SU-DHL-6 (cell line): ENCODE measurements at regions not wholly inside any gene's neighbourhood (a gene's known extent, or its start where the extent isn't known, plus 50 kb on each side); places are given as distances from the start of the nearest gene placed in this dataset.

Experiments
- CTCF ChIP-seq: fragments of 200-600 bp; sonication (generic); IDR thresholded peaks from one replicate; pipeline ENCODE4 v1.5.1; 2017; ENCODE audit warnings: antibody characterized with exemption, mild to moderate bottlenecking, low read length, moderate library complexity; ENCODE audit not compliant: insufficient read depth, poor library complexity, severe bottlenecking
- EZH2phosphoT487 ChIP-seq: fragments of 200-600 bp; sonication (generic), shearing (Covaris generic); conservative IDR thresholded peaks from 2 replicates; pipeline ENCODE4 v1.6.1; 2018; ENCODE audit warnings: mild to moderate bottlenecking, antibody characterized with exemption, low read length, moderate library complexity, mixed read lengths

- no peak for TF ChIP-seq CTCF
- TF ChIP-seq EZH2phosphoT487 = no peak
Observed at GRCh38 chr3:89533275-89533674, 425.9 kb downstream of the EPHA3 start.
